ENCODE measurements at regions not wholly inside any gene's neighbourhood (a gene's known extent, or its start where the extent isn't known, plus 50 kb on each side); places are given as distances from the start of the nearest gene placed in this dataset.

DNA sequence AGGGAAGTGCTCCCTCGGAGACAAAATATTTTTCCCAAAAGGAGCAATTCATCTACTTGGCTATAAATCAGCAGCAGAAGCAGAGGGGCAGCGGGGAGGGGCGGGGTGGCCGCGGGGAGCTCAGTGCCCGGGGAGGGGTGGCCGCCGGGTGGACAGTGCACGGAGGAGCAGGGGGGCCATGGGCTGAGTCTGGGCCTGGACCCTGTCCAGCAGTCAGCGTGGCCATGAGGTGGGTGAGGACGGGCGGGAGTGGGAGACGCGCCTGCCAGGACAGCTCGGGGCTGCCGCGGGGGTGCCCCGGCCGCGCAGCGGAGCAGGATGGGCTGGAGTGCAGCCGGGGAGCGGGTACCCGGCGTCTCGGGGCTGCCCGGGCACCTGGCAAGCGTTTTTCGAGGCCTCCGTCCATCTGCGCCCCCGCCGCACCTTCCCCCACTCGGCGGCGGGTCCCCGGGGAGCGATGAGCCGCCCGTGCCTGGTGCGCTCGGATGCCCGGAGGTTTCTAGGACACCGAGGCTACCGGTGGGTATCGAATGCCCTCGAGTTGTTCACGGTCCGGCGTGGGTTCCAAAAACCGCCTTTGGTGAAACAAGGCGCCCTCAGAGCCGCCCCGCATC lies 229.5 kb downstream of the THBS2 start:
- no peaks in the 10 kb centered on the region for H3K4me1 ChIP-seq
- no peaks in the 10 kb centered on the region for H3K27me3 ChIP-seq
- no peak overlapping the region for H3K27ac ChIP-seq
- intact Hi-C loops (cut with DNase I; ENCODE audit: low total_unique reads) = no loop called here
- TF ChIP-seq, protein P1, sequence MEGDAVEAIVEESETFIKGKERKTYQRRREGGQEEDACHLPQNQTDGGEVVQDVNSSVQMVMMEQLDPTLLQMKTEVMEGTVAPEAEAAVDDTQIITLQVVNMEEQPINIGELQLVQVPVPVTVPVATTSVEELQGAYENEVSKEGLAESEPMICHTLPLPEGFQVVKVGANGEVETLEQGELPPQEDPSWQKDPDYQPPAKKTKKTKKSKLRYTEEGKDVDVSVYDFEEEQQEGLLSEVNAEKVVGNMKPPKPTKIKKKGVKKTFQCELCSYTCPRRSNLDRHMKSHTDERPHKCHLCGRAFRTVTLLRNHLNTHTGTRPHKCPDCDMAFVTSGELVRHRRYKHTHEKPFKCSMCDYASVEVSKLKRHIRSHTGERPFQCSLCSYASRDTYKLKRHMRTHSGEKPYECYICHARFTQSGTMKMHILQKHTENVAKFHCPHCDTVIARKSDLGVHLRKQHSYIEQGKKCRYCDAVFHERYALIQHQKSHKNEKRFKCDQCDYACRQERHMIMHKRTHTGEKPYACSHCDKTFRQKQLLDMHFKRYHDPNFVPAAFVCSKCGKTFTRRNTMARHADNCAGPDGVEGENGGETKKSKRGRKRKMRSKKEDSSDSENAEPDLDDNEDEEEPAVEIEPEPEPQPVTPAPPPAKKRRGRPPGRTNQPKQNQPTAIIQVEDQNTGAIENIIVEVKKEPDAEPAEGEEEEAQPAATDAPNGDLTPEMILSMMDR (IDR thresholded peaks at IDR 0.05) = no peak
- no peak for TF ChIP-seq EP300 (IDR thresholded peaks at IDR 0.05)
- no peak for TF ChIP-seq POLR2A (IDR thresholded peaks at IDR 0.05)
- TF ChIP-seq POLR2AphosphoS5 (IDR thresholded peaks at IDR 0.05) = no peak
- peaks cover 0 to 6% (median 0%) of the 10 kb centered on the region in 4 donors for H3K9me3 ChIP-seq
- no peak overlapping the region for H3K4me3 ChIP-seq
- no peaks in the 10 kb centered on the region for H3K36me3 ChIP-seq
- 92 to 99% (median 95%) methylated on average over 42 to 54 of the region's 54 CpGs for WGBS, 5 donors
- no peak for DNase-seq

DNA sequence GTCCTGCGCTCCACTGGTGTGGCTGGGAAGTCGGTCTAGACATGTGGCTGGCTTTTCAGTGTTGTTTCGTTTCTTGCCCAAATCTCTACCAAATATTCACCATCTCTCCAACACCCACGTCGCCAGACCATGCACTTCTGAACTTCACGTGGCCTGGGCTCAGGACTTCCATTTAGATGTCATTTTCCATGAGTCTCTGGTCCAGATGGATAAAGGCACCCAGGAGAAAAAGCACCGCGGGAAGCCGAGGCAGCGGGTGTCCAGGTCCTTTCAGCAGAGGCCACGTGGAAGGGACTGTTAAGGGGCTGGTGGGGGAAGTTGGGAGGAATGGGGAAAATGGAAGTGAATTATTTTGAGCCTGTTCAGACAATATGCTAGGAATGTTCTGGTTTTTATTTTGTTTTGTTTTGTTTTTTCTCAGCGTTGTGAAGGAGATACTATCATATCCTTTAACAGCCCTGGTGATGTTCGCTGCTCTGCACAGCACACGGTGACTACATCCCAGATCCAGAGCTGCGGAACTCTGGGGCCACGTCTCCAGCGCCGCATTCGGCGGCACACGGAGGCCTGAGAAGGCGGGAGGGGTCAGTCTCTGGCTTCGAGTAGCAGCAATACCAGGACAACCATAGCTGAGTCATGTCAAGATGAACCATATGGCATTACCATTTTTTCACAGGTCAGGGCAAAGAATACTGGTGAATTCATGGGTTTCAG lies 230.3 kb downstream of the THBS2 start:
- no peak overlapping the region for H3K27ac ChIP-seq
- TF ChIP-seq POLR2AphosphoS5 (IDR thresholded peaks at IDR 0.05) = no peak
- no peak for TF ChIP-seq EP300 (IDR thresholded peaks at IDR 0.05)
- no peaks in the 10 kb centered on the region for H3K27me3 ChIP-seq
- no peak for DNase-seq
- no peaks in the 10 kb centered on the region for H3K4me1 ChIP-seq
- 91 to 94% (median 92%) methylated on average over 23 of the region's 23 CpGs for WGBS, 5 donors
- H3K4me3 ChIP-seq = no peak overlapping the region
- intact Hi-C loops (cut with DNase I; ENCODE audit: low total_unique reads) = no loop called here
- peaks cover 0 to 6% (median 0%) of the 10 kb centered on the region in 4 donors for H3K9me3 ChIP-seq
- no peaks in the 10 kb centered on the region for H3K36me3 ChIP-seq

DNA sequence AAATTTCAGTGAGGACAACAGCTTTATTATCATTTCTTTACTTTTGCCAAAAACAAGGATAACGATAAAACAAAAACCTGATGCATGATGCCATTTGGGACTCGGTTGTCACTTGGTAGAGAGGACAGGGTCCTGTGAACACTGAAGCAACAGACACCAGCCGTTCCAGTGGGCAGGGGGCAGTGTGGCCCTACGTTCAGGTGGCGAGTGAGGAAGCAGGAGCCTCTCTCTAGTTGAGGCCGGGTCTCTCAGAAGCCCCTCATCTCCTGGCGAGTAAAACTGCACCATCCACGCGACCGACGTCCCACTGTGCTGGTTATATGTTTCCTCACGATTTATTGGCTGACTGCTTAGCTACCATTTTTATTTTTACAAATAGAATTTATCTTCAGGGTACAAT lies 231.6 kb downstream of the THBS2 start:
- H3K4me3 ChIP-seq = no peak overlapping the region
- TF ChIP-seq, protein P1 (IDR thresholded peaks at IDR 0.05) = no peak
- TF ChIP-seq POLR2A (IDR thresholded peaks at IDR 0.05) = no peak
- TF ChIP-seq POLR2AphosphoS5 (IDR thresholded peaks at IDR 0.05) = no peak
- no peak for TF ChIP-seq EP300 (IDR thresholded peaks at IDR 0.05)
- intact Hi-C loops (cut with DNase I; ENCODE audit: low total_unique reads) = no loop called here
- no peaks in the 10 kb centered on the region for H3K4me1 ChIP-seq
- no peak overlapping the region for H3K27ac ChIP-seq
- no peaks in the 10 kb centered on the region for H3K36me3 ChIP-seq
- H3K9me3 ChIP-seq = peaks cover 0 to 10% (median 5%) of the 10 kb centered on the region in 4 donors
- WGBS, 5 donors = 80 to 88% (median 85%) methylated on average over 12 of the region's 12 CpGs
- no peaks in the 10 kb centered on the region for H3K27me3 ChIP-seq
- DNase-seq = no peak

DNA sequence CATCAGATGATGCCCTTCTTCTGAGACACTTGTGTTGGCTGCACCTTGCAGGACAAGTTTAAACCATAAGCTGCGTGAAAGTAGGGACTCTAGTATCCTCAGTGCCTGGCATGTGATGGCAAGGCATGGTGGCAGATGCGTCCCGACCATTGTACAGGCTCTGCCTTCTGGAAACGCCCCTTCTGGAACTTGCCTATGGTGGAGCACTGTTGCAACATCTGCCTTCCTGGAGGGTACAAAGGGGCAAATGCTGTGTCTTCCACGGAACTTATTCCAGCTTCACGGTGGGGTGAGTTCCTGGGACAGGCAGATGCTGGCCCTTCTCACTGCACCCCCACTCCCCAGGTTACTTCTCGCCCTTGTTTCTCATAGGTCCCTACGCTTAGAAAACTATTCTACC lies 232.8 kb downstream of the THBS2 start:
- Histone ChIP-seq H3K9me3 (peaks cover 0 to 20% (median 11%) of the 10 kb centered on the region in 4 donors), H3K4me1 (no peaks in the 10 kb centered on the region), H3K27me3 (no peaks in the 10 kb centered on the region), H3K36me3 (no peaks in the 10 kb centered on the region), H3K27ac (no peak overlapping the region), H3K4me3 (no peak overlapping the region)
- no peak for DNase-seq
- intact Hi-C loops (cut with DNase I; ENCODE audit: low total_unique reads) = no loop called here
- TF ChIP-seq POLR2AphosphoS5 (IDR thresholded peaks at IDR 0.05) = no peak
- no peak for TF ChIP-seq EP300 (IDR thresholded peaks at IDR 0.05)
- TF ChIP-seq, protein P1 (IDR thresholded peaks at IDR 0.05) = no peak
- TF ChIP-seq POLR2A (IDR thresholded peaks at IDR 0.05) = no peak
- WGBS, 5 donors = 84 to 96% (median 93%) methylated on average over 8 of the region's 8 CpGs

Data from stomach (tissue), 8 donors.